SKM-1 treated with dmso at 0.1 percent for 144 hours (cell line): ENCODE measurements at regions not wholly inside any gene's neighbourhood (a gene's known extent, or its start where the extent isn't known, plus 50 kb on each side); places are given as distances from the start of the nearest gene placed in this dataset.
"Not testable (repeated sequence)": the region's sequence is repeated elsewhere in the genome, so short reads cannot be mapped to it uniquely, and the experiment has no call there.

Experiments
- DNase-seq: peaks from one replicate; lab custom pipeline; 2025; ENCODE audit not compliant: unreplicated experiment; lab: John Stamatoyannopoulos, UW

GRCh38 chr1:194369622-194370021 is 1183.2 kb upstream of the B3GALT2 start:
- no peak for DNase-seq

DNA sequence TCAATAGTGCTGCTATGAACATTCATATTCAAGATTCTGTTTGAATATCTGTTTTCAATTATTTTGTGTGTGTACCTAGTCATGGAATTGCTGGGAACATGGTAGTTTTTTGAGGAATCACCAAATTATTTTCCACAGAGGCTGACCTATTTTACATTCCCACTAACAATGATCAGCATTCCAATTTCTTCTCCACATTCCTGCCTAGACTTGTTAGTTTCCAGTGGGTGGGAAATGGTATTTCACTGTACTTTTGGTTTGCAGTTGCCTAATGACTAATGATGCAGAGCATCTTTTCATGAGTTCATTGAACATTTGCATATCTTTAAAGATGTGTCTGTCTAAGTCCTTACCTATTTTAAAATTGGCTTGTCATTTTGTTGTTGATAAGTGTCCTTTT is 1182.6 kb upstream of the B3GALT2 start:
- no peak for DNase-seq

- no peak for DNase-seq
Observed at GRCh38 chr1:194367121-194367520, 1180.7 kb upstream of the B3GALT2 start.

GRCh38 chr1:194366705-194367104 is 1180.3 kb upstream of the B3GALT2 start:
- DNase-seq: no peak

GRCh38 chr1:194362327-194362726 is 1175.9 kb upstream of the B3GALT2 start:
- DNase-seq: no peak

DNA sequence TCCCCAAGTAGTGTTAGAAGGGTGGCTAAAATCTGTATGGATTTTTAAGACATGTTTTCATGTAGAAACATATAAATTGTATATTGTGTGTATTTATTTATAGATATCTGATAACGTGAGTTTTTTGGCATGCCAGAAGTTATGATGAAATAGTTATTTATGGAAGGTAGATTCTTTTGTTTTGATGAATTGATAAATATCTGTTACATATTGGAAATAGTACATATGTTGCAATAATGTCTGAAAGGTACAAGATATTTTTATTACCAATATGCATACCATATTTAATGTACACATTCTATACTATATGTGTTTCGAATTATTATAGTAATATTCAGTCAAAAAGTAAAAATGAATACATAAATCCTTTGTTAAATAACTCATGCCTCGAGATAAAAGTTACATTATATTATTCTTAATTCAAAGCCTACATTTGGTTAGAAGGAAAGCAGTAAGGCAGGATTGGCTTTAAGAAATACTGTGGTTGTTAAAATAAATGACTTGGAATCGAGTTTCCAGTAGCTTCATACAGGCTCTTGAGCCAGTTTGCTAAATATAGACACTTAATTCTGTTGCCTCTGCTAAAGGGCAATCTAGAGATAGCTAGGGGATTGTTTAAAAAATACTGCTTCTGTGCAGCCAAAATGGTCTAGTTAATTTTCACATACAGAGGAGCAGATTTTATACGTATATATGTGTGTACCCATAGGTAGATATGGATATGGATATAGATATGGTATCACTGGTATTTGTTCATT is 1175.1 kb upstream of the B3GALT2 start:
- DNase-seq: no peak

GRCh38 chr1:194358208-194358581 is 1171.8 kb upstream of the B3GALT2 start:
- no peak for DNase-seq

DNA sequence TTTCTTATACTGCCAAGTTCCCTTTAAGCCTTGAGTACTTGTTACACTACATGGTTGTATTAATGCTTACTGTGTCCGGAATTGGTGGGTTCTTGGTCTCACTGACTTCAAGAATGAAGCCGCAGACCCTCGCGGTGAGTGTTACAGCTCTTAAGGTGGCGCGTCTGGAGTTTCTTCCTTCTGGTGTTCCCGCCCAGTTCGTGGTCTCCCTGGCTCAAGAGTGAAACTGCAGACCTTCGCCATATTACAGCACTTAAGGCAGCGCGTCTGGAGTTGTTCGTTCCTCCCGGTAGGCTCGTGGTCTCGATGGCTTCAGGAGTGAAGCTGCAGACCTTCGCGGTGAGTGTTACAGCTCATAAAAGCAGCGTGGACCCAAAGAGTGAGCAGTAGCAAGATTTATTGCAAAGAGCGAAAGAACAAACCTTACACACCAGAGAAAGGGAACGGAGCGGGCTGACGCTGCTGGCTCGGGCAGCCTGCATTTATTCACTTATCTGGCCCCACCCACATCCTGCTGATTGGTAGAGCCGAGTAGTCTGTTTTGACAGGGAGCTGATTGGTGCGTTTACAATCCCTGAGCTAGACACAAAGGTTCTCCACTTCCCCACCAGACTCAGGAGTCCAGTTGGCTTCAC is 1171.3 kb upstream of the B3GALT2 start:
- DNase-seq: not testable (repeated sequence)

- no peak for DNase-seq
Observed at GRCh38 chr1:194355488-194356106, 1169.2 kb upstream of the B3GALT2 start.

DNA sequence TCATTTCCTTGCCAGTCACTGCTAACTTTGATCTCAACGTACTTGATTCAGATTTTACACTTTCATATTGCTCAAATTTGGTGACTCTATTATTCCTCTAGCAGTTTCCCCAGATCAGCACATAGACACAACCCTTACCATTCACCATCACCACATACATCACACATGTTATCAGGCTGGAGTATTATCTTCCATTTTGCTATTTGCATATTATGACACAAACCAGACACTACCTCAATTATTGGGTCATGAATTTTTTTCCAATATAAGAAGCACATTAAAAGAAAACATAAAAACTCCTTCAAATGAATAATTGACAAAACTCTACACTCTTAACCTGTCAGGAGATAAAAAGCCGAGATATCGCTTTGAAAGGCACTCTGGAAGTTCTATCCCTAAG is 1166.7 kb upstream of the B3GALT2 start:
- DNase-seq: no peak

DNA sequence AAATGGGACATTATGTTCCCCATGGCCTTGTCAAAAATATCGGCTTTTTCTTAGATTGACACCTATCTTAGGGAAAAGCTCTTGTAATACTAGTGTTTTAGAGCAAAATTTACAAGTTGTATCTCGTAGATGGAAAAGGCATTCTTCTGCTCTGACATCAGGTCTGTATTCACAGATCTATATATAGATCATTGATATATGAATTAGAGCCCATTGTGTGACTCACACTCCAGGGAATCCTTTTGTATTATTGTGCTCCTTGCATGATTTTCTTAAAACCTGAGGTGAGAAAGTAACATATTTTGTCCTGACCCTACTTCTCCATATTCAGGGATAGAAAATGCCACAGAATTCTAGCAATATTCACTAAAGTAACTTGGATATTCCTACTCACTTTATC is 1160.8 kb upstream of the B3GALT2 start:
- no peak for DNase-seq

DNA sequence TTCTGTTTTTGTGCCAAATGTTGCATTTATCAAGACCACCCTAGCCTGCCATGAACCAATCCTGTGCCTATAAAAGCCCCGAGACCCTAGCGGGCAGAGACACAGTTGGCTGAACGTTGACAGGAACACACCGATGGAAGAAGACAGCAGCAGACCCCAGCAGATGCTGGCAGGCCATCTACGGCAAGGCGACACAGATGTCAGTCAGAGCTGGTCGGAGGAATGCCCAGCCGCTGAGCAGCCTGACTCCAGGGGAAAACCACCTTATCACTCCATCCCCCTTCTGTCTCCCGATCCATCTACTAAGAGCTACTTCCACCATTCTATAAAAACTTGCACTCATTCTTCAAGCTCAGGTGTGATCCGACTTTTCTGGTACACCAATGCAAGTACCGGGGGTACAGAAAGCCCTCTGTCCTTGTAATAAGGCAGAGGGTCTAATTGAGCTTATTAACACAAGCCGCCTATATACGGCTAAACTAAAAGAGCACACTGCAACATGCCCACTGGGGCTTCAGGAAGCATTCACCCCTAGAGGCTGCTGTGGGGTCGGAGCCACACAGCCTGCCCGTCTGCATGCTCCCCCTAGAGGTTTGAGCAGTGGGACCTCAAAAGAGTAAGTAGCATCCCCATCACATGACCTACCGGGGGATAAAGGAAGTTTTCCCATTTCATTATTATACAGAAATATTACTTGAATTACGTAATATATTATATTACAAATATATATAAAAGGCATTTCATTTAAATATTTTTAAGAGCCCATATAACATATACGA is 1156.3 kb upstream of the B3GALT2 start:
- DNase-seq: no peak

GRCh38 chr1:194341587-194341986 is 1155.2 kb upstream of the B3GALT2 start:
- DNase-seq: no peak

- DNase-seq: no peak
Observed at GRCh38 chr1:194339471-194339870, 1153.1 kb upstream of the B3GALT2 start.

- no peak for DNase-seq
Observed at GRCh38 chr1:194338241-194338948, 1152.0 kb upstream of the B3GALT2 start.

DNA sequence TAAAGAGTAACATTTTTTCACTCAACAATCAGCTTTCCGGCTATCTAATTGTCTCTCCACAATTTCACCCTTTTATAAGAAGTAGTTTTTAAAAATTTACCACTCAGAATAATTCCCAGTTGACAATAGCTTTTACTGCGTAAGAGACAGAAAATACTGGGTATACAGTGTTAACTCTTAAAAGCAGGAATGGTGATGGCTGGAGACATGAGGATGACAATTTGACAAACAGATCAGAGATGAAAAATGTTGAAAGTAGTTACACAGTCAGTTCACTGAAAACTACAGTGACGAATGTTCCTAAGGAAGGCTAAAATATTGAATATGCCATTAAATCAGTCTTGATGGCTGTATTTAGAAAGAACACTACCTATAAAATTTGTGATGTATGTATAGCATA is 1146.8 kb upstream of the B3GALT2 start:
- DNase-seq: no peak

- no peak for DNase-seq
Observed at GRCh38 chr1:194331758-194332157, 1145.3 kb upstream of the B3GALT2 start.

DNA sequence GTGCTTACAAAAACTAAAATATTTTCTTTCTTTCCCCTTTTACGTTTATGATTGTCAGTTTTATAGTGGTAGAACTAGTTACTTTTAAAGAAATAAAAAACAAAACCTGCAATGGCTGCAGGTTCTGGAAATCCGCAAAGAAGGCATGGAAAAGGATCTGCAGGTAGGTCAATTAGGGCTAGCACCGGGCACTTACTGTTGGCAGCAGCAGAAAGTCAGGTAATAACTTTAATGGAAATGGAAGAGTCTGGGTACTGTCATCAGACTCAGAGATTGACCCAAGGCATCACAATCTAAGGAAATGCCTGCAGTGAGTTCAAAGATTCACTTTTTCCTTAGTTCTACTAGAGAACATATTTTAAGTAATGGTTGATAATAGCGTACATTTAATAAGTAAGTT is 1136.3 kb upstream of the B3GALT2 start:
- DNase-seq: no peak

- no peak for DNase-seq
Observed at GRCh38 chr1:194318790-194319280, 1132.4 kb upstream of the B3GALT2 start.

DNA sequence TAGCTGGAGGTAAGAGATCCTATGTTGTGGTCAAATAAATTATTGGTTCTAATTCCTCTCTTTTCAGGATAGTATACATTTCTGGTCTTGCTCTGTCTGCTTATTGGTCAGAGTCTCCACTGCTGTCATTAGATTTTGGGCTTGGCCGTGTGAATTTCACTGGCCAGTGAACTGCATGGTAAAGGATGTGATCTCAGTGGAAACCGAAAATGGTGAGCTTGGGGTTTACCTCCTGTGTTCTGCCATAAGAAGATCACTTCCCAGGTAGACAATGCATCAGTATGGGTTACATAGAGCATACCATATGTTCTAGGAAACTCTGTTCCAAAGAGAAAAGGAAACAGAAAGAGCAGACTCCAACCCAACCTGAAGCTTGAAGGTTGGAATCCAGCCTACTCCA is 1123.3 kb upstream of the B3GALT2 start:
- no peak for DNase-seq

DNA sequence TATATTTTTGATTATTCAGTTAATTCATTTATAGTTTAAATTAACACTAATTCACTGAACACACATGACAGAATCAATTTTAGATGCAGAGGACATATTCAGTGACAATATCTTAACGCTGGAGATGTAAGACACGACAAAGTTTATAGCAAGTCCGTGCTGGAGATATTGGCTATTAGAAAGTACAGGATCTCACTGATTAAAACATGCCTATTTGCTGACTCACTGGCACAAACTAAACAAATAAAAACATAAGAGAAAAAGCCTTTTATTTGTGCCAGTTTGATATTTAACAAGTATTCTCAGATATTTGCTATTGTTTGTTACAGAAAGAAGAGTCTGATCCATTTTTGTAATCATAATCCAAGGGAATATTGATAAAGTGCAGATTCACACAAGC is 1122.9 kb upstream of the B3GALT2 start:
- no peak for DNase-seq
